Suprapubic skin (tissue), 4 donors: ENCODE measurements at regions not wholly inside any gene's neighbourhood (a gene's known extent, or its start where the extent isn't known, plus 50 kb on each side); places are given as distances from the start of the nearest gene placed in this dataset.

Source experiments
- DNase-seq, 2 donors: peaks; one replicate each; pipeline ENCODE4 v3.0.0-alpha.2; 2019; ENCODE audit warnings: low spot score in 2 of 2
- H3K27ac ChIP-seq: fragments of 200-600 bp; sonication (generic); one replicate; pipeline ENCODE4 v1.5.1; 2019
- H3K27me3 ChIP-seq: fragments of 200-600 bp; sonication (generic); one replicate; pipeline ENCODE4 v1.5.1; 2019
- H3K36me3 ChIP-seq: fragments of 200-600 bp; sonication (generic); one replicate; pipeline ENCODE4 v1.5.1; 2019
- H3K4me1 ChIP-seq: fragments of 200-600 bp; sonication (generic); one replicate; pipeline ENCODE4 v1.5.1; 2019
- H3K4me3 ChIP-seq: fragments of 200-600 bp; sonication (generic); one replicate; pipeline ENCODE4 v1.5.1; 2019; ENCODE audit warnings: mild to moderate bottlenecking
- H3K9me3 ChIP-seq: fragments of 200-600 bp; sonication (generic); one replicate; pipeline ENCODE4 v1.5.1; 2019
- CTCF ChIP-seq, 2 donors: fragments of 200-600 bp in 1 of 2; fragments of 450-650 bp in 1 of 2; sonication (generic) in 1 of 2; IDR thresholded peaks; one replicate each; pipeline ENCODE4 v1.5.1; 2016 to 2019; ENCODE audit warnings: antibody characterized with exemption in 2 of 2, mild to moderate bottlenecking in 1 of 2, moderate library complexity in 1 of 2
- EP300 ChIP-seq: sonication (generic); formaldehyde crosslinking; IDR thresholded peaks from one replicate; pipeline ENCODE4 v1.6.1; 2017; ENCODE audit warnings: antibody characterized with exemption
- POLR2A ChIP-seq, 2 donors: fragments of 450-650 bp; IDR thresholded peaks; one replicate each; pipeline ENCODE4 v1.6.1; 2017; ENCODE audit warnings: antibody characterized with exemption in 2 of 2, mild to moderate bottlenecking in 2 of 2, moderate library complexity in 2 of 2
- POLR2AphosphoS5 ChIP-seq, 3 donors: sonication (generic); formaldehyde crosslinking; IDR thresholded peaks; one replicate each; pipeline ENCODE4 v1.6.1; 2017; ENCODE audit warnings: antibody characterized with exemption in 3 of 3
- WGBS: methylation state at CpG from one replicate; pipeline ENCODE4 v1.1.5; 2018; 5-methylcytosine and 5-hydroxymethylcytosine counted together

DNA sequence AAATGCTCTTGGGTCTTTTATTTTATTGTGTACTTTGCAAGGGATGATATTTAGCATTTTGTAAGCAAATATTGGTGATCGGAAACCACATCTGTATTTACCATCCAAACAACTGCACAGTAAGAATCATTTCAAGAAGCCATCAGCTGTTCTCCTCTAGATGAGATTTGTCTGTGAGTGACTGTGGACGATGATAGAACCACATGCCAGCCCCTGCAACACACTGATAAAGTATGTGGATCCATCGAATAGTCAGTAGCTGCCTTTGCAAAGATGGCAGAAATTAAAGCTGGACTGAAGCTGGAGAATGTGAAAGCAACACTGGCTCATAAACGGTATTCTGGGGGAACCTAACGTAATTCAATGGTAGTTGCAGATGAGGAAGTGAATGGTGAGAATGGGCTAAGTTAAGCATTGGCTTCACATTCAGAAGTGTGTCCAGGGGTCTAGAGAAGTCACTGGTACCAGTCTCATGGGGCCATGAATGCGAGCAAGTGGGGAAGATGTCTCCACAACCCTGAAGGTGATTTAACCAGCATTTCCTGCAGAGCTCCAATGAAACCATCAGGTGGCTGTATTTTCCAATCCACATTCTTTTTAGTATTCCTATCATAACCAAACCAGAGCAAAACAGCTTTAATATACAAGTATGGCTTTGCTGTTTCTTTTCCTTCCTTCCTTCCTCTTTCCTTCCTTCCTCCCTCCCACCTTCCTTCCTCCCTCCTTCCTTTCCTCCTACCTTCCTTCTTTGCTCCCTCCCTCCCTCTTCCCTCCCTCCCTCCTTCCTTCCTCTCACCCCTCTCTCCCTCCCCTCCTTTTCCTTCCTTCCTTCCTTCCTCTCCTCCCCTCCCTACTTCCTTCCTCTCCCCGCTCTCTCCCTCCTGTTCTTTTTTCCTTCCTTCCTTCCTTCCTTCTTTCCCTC is 169.4 kb downstream of the ABCA8 start:
- no peak overlapping the region for H3K4me3 ChIP-seq
- WGBS, result 90% methylated on average over 7 of the region's 7 CpGs
- TF ChIP-seq POLR2AphosphoS5 (IDR thresholded peaks at IDR 0.05) (no peak), CTCF (IDR thresholded peaks at IDR 0.05) (no peak), EP300 (no peak), POLR2A (IDR thresholded peaks at IDR 0.05) (no peak)
- H3K27ac ChIP-seq, result no peak overlapping the region
- H3K9me3 ChIP-seq, result no peaks in the 10 kb centered on the region
- peaks cover 6% of the 10 kb centered on the region for H3K4me1 ChIP-seq
- H3K36me3 ChIP-seq, result no peaks in the 10 kb centered on the region
- no peak for DNase-seq
- H3K27me3 ChIP-seq, result no peaks in the 10 kb centered on the region

DNA sequence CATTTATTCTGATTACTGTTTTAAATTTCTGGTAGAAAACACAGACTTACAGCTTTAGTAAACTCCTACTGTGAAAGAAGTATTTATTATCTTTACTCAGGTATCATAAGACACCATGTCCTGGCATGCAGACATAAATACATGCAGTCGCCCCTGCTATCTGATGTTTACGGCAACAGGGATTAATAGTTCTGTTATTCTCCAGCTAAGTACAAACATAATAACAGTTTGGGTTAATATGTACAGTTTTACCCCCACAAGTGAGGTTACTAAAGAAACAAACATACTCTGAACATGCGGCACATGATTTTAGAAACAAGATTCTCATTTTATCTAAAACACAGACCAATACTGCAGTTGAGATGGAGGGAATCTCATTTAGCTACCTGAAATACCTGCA is 170.8 kb downstream of the ABCA8 start:
- TF ChIP-seq POLR2AphosphoS5 (IDR thresholded peaks at IDR 0.05), result no peak
- no peak for TF ChIP-seq EP300
- TF ChIP-seq POLR2A (IDR thresholded peaks at IDR 0.05), result no peak
- no peak for TF ChIP-seq CTCF (IDR thresholded peaks at IDR 0.05)
- WGBS, result 85% methylated on average over 3 of the region's 3 CpGs
- Histone ChIP-seq H3K36me3 (no peaks in the 10 kb centered on the region), H3K27me3 (no peaks in the 10 kb centered on the region), H3K4me1 (peaks cover 6% of the 10 kb centered on the region), H3K9me3 (no peaks in the 10 kb centered on the region), H3K4me3 (no peak overlapping the region), H3K27ac (no peak overlapping the region)
- no peak for DNase-seq

- Histone ChIP-seq H3K4me1 (peaks cover 9% of the 10 kb centered on the region), H3K27me3 (no peaks in the 10 kb centered on the region), H3K27ac (no peak overlapping the region), H3K9me3 (no peaks in the 10 kb centered on the region), H3K36me3 (no peaks in the 10 kb centered on the region), H3K4me3 (no peak overlapping the region)
- no peak for DNase-seq
- WGBS, result 82% methylated on average over 4 of the region's 4 CpGs
- TF ChIP-seq CTCF (IDR thresholded peaks at IDR 0.05) (no peak), EP300 (no peak), POLR2A (IDR thresholded peaks at IDR 0.05) (no peak), POLR2AphosphoS5 (IDR thresholded peaks at IDR 0.05) (no peak)
Measured at GRCh38 chr17:68783861-68784260, 171.3 kb downstream of the ABCA8 start.

DNA sequence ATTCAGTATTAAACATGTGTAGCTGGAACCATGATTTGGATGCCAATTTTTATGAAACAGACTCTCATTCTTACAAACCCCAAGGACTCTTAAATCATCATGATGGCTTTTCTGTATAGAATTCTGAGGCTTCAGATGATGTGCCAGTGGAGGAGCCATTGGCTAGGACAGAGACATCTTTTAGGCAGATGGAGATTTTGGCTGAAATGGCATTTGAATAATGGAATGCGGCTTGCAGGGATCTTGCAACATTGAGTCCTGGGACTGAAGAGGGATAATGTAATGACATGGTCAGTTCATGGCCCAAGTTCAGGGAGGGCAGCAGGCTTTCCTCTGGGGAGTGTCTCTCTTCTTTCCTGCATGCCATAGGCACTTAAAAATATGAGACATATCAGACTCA is 172.4 kb downstream of the ABCA8 start:
- TF ChIP-seq POLR2A (IDR thresholded peaks at IDR 0.05), result no peak
- TF ChIP-seq EP300, result no peak
- peak; percentile 35 to 97 (median 77) for TF ChIP-seq POLR2AphosphoS5 (IDR thresholded peaks at IDR 0.05)
- no peak for TF ChIP-seq CTCF (IDR thresholded peaks at IDR 0.05)
- DNase-seq, result peak in 1 of 2 donors; percentile 81
- no peak overlapping the region for H3K4me3 ChIP-seq
- H3K4me1 ChIP-seq, result peaks cover 18% of the 10 kb centered on the region
- H3K36me3 ChIP-seq, result no peaks in the 10 kb centered on the region
- H3K27me3 ChIP-seq, result no peaks in the 10 kb centered on the region
- no peak overlapping the region for H3K27ac ChIP-seq
- WGBS, result 64% methylated on average over 1 of the region's 1 CpG
- H3K9me3 ChIP-seq, result no peaks in the 10 kb centered on the region

GRCh38 chr17:68780596-68780995 is 174.6 kb downstream of the ABCA8 start:
- 77% methylated on average over 4 of the region's 4 CpGs for WGBS
- TF ChIP-seq CTCF (IDR thresholded peaks at IDR 0.05) (no peak), POLR2AphosphoS5 (IDR thresholded peaks at IDR 0.05) (no peak), EP300 (no peak), POLR2A (IDR thresholded peaks at IDR 0.05) (no peak)
- peaks cover 37% of the 10 kb centered on the region for H3K4me1 ChIP-seq

More at GRCh38 chr17:68780596-68780995, 174.6 kb downstream of the ABCA8 start:
- no peak overlapping the region for H3K27ac ChIP-seq
- H3K4me3 ChIP-seq, result no peak overlapping the region
- H3K36me3 ChIP-seq, result no peaks in the 10 kb centered on the region
- H3K9me3 ChIP-seq, result no peaks in the 10 kb centered on the region
- DNase-seq, result no peak
- no peaks in the 10 kb centered on the region for H3K27me3 ChIP-seq
